HG02571 (cell line): ENCODE measurements at regions not wholly inside any gene's neighbourhood (a gene's known extent, or its start where the extent isn't known, plus 50 kb on each side); places are given as distances from the start of the nearest gene placed in this dataset.

Source experiments
- ATAC-seq: cut with Tn5 transposase; IDR thresholded peaks from one replicate; pipeline ENCODE4 v1.9.1; 2021; ENCODE audit warnings: mild to moderate bottlenecking, moderate library complexity; ENCODE audit not compliant: unreplicated experiment

DNA sequence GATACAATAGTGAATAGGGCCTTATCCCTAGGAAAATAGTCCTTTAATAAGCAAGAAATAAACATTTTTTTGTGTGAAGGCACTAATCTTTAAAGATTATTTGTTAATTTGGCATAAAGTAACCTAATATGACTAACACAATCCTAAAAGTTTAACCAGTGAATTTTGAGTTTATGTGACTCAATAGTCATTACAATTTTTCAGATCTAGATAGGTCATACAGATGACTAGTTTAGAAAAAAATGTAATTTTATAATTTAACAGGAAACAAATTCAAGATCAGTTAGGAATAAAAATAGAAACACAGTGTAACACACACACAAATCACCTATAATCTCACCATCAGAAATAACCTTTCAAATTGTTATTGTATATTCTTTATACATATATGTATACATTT is 620.7 kb upstream of the ALCAM start:
- no peak for ATAC-seq

DNA sequence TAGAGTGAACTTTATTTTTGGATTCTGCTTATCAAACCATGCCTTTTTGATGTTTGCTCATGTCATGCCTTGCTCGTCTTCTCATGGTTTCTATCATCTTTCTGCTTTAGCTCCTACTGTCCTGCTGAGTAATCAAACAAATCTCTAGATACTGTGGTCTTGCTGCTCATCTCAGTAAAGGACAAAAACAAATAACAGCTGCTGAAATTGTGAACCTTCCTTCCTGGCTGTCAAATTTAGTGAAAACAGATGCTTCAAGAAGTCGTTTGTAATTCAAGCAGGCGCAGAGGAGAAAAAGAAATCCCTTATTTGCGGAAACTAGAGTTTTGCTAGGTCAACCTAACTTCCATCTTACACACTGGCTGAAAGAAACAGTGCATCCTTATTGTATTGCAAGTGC is 616.1 kb upstream of the ALCAM start:
- no peak for ATAC-seq

DNA sequence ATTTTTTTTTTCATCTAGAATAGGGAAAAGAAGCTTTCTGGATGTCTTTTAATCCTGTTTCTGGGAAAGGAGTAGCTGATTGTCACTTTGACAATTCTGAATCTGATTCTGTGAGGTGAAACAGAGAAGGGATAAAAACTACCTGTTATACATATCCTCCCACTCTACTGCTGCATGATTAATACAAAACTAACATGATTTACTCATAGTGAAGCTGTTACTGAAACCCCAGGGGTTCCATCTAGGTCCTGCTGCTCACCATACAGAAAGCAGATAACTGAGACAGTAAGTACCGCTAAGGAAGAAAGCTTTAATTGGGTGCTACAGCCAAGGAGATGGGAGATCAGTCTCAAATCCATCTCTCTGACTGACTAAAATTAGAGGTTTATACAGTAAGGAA is 610.9 kb upstream of the ALCAM start:
- ATAC-seq = no peak

DNA sequence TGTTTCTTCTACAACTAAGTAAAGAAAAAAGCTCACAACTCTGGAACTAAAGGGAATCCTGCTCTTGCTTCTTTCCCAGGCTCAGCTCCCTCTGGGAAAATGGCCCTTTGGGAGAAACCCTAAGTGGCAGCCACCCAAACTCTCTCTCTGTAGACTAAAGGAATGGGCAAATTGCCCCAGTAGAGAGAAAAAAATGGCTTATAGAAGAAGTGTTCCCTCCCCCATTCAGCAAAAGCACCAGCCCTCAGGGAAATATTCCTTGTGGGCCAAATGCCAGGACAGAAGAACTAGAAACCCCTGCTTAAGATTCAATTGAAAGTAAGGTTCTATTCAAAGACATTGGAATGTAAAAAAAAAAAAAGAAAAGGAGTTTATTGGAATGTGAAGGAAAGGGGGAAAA is 603.7 kb upstream of the ALCAM start:
- ATAC-seq = no peak

DNA sequence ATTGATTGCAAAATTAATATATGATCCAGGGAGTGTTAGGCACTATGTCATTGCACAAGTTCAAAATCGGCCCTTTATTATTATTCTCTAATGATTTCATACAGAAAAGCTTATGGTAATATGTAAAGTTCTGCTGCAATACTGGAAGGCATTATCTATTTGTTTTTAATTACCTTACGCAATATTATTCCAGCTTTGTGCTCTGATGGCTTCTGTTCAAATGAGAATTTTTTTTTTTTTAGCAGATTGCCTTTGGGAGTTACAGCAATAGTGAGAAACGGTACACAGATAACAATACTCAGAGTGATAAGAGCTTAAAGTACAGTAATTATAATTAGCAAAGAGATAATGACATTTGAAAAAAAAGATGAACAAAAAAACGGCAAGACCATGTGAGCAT is 602.2 kb upstream of the ALCAM start:
- no peak for ATAC-seq

DNA sequence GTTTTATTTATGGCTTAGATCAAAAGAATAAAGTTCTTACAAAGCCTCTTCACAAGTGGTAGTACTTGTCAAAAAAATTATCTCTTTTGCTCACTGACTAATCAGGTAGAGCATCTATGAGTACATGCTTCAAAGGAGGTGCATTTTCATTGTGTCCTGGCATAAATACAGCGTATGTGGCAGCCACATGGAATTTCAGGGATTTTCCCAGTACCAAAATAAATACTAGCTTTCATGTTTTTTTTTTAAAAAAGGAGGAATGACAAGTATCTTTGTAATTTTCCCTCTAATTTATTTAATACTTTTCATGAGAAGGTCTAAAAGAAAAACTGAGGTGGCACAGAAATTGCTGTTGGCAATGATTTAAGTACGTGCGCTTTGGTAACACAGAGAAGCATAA is 597.8 kb upstream of the ALCAM start:
- ATAC-seq = no peak

DNA sequence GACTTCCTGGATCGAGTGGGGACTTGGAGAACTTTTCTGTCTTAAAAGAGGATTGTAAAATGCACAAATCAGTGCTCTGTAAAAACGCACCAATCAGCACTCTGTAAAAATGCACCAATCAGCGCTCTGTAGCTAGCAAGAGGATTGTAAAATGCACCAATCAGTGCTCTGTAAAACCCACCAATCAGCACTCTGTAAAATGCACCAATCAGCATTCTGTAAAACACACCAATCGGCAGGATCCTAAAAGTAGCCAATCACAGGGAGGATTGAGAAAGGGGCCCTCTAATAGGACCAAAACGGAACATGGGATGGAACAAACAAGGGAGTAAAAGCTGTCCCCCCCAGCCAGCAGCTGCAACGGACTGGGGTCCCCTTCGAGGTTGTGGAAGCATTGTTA is 587.4 kb upstream of the ALCAM start:
- ATAC-seq = no peak

DNA sequence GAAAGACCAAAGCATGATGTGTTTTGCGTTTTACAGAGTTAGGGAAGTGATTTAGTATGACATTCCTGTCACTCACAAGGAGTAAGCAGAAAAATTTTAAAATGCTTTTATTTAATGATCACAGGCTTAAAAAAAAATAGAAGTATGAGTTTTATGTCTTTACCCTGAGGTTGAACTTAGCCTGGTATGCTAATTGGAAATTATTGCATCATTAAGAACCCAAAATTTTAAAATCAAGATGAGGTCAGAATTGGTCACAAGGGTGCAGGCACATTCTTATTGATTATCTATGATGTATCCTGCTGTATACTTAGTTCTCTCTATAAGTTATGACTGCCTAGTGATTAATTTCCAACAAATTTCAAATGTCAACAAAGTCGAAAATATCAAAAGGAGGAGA is 585.6 kb upstream of the ALCAM start:
- no peak for ATAC-seq

DNA sequence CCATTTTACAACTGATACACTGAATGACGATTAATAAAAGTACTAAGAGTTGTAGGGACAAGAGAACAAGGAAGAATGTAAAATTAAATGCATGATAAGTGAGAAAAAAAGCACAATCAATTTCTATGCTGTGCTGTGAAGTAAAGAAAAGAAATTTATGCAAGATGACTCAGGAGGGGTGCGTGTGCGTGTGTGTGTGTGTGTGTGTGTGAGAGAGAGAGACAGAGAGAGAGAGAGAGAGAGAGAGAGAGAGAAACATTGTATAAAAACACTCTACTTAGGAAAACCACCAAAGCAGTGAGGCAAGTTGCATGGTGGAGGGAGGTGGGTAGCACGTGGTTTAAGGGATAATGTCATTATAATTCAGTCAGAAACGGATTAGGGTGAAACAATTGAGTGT is 580.8 kb upstream of the ALCAM start:
- ATAC-seq = no peak

DNA sequence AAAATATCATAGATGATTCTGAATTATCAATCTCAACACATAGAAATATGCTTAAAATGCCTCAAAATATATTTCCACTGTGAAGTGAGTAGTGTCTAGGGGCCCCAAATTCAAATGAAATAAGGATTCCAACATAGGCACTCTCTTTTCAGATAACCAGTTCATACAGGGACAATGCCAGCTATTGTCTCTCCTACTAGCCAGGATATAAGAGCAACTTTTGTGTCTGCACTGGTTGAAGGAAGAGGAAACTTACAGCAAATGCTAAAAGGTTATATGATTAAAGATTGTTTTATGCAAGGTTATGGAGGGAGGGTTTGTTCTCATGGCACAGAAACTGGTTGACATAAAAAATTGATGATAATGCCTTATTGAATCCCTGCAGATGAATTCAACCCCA is 579.4 kb upstream of the ALCAM start:
- no peak for ATAC-seq

DNA sequence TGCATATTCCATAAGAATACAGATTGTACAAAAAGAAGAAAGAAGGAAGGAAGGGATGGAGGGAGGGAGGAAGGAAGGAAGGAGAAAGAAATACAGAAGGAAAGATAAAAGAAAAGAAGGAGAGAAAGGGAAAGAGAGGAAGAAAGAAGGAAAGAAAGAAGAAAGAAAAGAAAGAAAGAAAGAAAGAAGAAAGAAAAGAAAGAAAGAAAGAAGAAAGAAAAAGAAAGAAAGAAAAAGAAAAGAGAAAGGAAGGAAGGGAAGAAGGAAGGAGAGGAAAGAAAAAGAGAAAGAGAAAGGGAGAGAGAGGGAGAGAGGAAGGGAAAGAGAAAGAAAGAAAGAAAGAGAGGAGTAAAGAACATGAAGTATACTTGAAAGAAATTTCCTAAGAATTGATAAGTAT is 577.9 kb upstream of the ALCAM start:
- no peak for ATAC-seq

DNA sequence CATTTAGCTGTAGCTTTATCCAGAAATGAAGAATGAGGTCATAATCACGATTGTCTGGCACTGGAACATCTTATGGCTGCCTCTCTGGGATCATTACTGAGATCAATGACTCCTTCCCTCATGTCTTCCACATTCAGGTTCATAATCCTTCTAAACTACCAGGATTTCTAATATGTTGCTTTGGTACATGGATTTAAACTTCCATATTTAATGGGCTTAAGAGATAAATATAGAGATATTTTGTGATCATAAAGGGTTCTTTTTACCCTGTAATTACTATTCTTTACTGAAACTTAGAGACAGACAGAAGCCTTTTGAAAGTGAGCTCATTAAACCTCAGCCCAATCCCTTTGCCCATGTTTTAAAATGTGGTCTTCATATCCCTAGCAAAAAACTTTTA is 575.4 kb upstream of the ALCAM start:
- ATAC-seq = no peak

DNA sequence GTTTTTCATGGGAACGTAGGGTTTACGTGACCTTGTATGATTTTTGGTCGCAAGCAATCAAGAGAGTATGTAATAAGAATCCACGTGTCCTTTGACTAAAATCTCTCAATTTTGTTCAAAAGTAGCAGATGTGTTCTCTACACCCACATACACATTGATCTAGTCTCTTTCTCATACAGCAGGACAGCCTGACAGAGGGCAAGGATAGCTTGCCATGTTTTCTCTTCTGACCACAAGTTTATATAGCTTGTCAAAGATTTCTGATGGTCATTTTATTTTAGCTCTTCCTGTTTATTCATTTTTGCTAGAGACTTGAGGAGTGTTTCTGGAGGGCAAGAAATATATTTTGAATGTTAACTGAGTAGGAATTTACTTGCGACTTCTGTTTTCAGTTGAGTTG is 570.2 kb upstream of the ALCAM start:
- no peak for ATAC-seq

DNA sequence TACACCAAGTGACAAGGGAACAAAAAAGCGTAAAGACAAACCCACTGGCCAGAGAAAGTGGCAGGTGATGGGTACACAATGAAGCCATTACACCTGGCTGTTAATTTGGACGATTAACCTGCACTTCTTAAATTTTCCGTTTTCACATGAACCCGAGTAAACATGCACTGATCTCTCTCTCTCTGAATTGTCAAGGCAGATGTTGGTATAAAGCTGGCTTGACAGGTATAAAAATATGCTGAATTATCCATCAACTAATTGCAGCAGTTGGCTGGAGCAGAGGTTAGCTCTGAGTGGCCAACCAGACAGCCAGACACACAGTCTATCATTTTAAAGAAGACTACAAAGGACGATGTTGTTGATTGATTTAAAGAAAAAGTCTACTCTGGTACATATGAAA is 561.7 kb upstream of the ALCAM start:
- ATAC-seq = no peak

DNA sequence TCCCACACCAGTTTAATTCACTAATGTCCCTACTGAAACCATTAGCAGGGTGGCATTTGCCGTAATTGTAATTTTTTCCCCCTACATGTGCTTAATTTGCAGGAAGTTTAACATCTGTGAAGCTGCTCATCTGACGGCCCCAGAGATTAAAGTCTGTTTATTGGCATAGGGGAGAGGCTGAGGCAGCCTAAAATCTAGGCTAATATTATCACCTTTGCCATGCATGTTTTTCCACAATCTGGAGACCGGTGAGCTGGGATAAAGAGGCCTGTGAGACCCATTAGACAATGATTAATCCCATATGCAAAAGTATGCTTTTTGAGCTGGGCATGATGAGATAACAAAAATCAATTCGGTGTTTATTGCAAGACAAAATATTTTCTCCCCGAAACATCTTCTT is 561.2 kb upstream of the ALCAM start:
- ATAC-seq = no peak

DNA sequence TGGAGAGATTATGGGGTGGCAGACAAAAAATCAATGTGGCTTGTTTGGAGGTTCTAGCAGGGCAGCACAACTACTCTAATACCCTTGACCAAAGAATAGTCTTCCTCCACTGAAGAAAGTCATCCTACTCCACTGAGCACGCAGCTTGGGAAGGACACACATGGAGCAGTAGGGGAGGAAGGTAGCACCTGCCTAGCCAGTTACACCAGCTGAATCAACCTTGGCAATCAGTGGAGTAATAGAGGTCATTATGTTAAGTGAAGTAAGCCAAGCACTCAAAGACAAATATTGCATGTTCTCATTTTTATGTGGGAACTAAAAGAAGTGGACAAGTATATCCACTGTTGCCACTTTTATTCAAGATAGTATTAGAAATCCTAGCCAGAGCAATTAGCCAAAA is 555.8 kb upstream of the ALCAM start:
- no peak for ATAC-seq

DNA sequence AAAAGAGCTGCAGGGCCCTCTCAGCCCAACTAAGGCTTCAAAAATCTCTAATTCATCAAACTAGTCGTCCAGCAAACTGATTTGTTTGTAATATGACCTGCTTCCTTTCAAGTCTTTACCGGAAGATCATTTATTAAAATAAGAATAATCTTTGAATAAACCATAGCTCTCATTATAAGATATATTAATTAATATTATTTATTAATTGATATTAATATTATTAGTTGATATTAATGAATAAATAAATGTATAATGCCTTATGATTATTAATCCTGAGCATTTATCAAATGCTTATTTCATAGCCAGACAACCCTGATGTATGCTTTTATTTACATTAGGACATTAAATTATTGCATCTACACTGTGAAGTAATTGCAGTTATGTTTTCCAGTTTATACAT is 550.7 kb upstream of the ALCAM start:
- no peak for ATAC-seq

DNA sequence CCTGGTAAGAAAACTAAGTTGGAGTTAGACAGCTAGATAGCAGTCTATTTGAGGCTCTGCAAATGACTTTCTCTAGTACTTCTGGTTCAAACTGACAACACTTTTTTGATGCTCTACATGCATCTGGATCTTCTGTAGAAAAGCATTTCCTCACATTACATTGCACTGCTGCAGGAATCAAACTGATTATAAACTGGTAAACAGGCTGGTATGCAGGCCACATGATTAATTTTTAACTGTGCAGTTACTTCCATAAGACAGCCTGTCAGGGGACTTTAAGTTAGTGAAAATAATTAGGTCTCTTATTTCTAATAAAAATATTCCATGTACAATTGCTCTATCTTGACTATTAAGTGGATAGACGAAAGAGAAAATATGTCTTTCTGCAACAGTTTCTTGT is 550.0 kb upstream of the ALCAM start:
- no peak for ATAC-seq

DNA sequence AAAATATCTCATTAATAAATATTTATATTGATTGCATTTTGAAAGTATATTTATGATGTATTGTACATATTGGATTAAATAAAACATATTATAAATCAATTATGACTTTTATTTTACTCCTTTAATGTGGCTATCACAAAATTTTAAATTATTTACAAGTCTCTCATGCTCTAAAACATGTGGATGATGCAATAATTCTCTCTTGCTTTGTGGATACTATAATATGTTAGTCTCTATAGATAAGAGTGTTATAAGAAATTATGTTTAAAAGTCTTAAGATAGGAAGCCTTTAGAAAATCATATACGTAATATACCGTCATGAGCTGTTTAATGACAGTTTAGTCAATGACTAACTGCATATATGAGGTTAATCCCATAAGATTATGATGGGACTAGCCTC is 547.4 kb upstream of the ALCAM start:
- ATAC-seq = no peak

DNA sequence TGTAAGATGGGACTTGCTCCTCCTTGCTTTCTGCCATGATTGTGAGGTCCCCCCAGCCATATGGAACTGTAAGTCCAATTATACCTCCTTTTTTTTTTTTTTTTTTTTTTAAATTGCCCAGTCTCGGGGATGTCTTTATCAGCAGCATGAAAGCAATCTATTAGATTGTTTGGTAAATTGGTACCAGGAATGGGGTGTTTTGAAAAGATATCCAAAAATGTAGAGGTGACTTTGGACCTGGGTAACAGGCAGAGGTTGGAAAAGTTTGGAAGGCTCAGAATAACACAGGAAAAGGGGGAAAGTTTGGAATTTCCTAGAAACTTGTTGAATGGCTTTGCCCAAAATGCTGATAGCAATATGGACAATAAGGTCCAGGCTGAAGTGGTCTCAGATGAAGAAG is 545.8 kb upstream of the ALCAM start:
- ATAC-seq = no peak

DNA sequence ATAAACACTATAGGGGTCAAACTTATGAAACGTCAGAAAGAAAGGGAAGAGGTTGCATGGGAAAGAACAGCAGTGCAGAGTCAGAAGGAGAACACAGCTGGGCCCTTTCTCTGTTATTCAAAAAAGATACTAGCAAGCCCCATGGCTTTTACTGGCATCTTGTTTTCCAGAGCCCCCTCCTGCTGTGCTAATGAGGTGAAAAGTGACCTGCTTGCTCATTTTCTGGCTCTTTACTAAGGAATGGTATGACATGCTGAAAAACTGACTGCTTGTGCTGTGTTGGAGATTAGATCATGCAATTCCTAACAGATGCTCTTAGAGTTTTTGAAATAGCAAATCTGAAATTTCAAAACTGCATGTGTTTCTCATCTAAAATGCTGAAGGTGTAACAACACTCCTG is 541.6 kb upstream of the ALCAM start:
- no peak for ATAC-seq

DNA sequence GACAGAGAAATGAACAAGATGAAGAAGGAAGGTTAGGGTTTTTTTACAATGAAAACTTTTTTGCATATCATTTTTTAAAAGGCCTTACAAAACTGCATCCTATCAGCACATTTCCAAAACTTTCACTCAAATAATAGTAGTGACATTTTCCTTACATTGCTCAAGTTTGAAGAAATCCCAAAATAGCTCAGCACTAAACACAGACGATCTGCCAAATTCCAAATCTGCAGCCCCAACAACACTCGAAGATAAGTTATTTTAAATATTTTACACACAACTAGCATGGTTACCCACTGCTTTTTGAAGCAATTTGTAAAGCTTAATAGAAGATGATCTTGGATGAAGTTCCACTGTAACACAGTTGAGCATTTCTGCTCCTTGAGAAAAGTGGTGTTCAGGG is 535.6 kb upstream of the ALCAM start:
- no peak for ATAC-seq

DNA sequence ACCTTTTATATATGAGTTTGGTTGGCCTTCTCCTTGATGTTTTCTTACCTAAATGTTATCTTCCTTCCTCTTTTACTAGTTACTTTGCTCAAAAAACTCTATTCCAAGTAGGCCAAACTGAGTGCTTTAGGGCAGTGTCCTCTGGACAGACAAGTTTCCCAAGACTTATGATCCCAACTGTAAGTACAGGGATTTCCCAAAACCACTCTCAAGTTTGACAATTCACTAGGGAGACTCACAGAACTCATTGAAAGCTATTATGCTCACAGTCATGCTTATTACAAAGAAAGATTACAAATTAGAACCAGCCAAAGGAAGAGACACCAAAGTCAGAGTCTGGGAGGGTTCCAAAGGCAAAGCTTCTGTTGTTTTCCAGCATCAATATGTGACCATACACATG is 534.2 kb upstream of the ALCAM start:
- no peak for ATAC-seq

DNA sequence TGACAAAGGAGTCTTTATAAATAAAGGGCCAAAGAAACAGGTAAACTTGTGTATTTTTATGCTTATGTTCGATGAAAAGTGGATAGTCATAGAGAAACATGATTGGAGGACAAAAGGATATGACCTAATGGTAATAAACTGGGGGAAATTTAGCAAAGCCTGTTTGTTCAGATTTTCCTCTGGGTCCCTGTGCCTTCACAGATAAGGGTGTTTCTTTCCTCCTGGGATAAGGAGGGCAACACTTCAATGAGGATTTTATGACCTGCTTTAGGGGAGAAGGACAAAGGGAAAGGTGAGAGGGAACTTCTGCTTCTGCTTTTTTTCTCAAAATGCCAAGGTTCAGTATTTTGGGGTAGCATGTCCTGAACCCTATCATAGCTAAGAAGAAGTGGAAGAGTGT is 531.3 kb upstream of the ALCAM start:
- ATAC-seq = no peak
